Activated CD8-positive, alpha-beta memory T cell treated with anti-CD3 and anti-CD28 coated beads for 4 hours (primary cell): ENCODE measurements at regions not wholly inside any gene's neighbourhood (a gene's known extent, or its start where the extent isn't known, plus 50 kb on each side); places are given as distances from the start of the nearest gene placed in this dataset.

Experiments used
- DNase-seq, 2 donors: peaks; one replicate each; pipeline ENCODE4 v3.0.0-alpha.2; 2020; ENCODE audit warnings: low read depth in 2 of 2

- no peak for DNase-seq
Measured at GRCh38 chr1:38418195-38419030, 371.8 kb upstream of the POU3F1 start.

- DNase-seq = no peak
Measured at GRCh38 chr1:38403667-38404066, 357.1 kb upstream of the POU3F1 start.

DNA sequence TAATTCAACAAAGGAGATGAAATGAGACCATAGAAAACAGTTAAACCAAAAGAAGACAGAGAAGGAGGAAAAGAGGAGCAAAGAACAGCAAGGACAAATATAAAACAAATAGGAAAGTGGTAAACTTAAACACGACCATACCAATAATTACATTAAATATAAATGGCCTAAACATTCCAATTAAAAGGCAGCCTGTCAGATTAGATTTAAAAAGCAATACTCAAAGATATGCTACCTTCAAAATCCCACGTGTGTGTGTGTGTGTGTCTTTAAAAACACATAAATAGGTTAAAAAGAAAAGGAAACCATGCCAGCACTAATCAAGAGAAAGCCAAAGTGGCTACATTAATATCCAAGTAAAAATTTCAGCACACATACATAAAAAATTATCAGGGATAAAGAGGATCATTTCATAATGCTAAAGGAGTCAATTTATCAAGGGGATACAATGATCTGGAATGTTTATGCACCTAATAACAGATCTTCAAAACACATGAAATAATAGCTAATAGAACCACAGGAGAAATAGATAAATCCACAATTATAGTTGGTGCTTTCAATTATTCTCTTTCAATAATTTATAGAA is 355.7 kb upstream of the POU3F1 start:
- no peak for DNase-seq

DNA sequence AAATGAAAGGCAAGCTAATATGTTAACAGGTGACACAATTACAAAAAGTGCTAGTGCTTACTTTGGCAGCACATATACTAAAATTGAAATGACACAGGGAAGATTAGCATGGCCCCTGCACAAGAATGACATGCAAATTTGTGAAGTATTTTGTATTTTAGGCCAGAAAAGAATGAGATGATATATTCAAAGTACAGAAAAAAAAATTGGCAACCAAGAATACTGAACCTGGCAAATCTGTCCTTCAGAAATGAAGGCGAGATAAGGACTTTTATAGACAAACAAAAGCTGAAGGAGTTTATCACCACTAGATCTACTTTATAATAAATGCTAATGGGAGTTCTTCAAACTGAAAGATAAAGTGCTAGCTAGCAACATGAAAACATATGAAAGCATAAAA is 350.0 kb upstream of the POU3F1 start:
- DNase-seq = no peak

DNA sequence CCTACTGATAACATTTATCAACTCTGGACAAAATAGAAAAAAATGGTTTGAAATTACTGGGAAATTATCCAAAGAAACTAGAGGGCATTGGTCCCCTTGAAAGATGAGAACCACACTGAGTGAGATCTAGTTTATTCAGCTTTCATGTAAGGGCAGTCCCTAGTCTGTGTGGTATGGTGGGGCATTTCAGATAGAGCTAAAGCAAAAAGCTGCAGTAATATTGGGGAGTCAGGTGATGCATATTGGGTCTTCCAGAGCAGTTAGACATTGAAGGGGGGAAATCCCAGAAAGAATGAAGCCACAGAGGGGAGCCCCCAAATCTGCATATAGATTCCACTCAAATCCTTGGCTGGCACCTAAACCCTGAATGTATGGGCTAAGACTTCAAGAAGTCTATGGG is 347.7 kb upstream of the POU3F1 start:
- no peak for DNase-seq

DNA sequence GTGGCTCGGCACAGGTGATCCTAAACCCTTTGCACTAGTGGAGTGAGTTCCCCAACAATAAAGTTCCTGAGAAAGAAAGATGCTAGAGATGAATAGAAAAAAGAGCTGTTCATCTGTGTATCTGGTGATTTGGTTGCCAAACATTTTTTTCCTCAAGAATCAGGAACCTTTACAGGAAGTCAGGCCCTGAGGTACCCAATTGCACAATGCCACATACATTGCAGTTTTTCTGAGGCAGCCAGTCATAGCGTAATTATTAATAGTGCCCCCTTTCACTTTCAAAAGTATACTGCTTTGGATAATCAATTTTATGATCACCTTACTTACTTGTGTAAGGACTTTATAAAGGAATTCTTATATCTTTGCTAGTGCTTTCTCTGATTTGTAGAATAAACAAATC is 346.3 kb upstream of the POU3F1 start:
- DNase-seq = no peak

GRCh38 chr1:38381256-38381655 is 334.7 kb upstream of the POU3F1 start:
- no peak for DNase-seq

- no peak for DNase-seq
Measured at GRCh38 chr1:38376577-38376976, 330.0 kb upstream of the POU3F1 start.

DNA sequence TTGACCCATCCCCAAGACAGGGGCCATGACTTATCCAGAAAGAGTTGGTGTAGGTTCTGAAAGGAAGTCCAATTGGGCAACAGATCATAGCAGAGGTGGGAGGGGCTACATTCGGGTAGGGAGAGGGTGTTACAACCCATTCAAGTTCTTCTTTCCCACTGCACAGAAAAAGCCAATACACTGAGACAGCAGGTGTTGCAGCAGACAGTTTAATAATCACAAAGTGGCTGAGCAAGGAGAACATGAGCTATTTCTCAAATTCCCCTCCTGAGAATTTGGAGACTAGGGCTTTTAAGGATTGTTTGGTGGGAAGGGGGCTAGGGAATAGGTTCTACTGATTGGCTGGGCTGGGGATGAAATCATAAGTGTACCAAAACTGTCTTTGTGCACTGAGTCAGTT is 328.4 kb upstream of the POU3F1 start:
- no peak for DNase-seq

- no peak for DNase-seq
Measured at GRCh38 chr1:38371505-38371844, 324.9 kb upstream of the POU3F1 start.

GRCh38 chr1:38370716-38371504 is 324.3 kb upstream of the POU3F1 start:
- no peak for DNase-seq

- DNase-seq = no peak
Measured at GRCh38 chr1:38365242-38365641, 318.6 kb upstream of the POU3F1 start.

DNA sequence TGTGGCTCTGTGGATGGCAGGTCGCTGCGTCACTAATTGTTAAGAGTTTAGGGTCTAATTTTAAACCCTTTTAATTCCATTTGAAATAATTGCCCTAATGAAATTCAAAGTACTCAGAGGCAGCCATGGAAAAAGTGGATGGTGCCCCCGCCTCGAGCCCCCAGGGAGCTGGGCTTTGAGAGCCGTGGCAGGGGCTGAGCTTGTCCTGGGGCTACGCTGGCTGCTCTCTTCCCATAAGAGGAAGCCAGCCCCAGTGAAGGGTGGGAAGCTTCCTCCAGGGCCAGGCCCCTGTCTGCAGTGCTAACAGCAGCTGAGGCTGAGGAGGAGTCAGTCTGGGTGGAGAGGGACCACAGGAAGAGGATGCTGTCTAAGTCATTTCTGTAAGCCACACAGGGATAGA is 315.0 kb upstream of the POU3F1 start:
- DNase-seq = no peak

DNA sequence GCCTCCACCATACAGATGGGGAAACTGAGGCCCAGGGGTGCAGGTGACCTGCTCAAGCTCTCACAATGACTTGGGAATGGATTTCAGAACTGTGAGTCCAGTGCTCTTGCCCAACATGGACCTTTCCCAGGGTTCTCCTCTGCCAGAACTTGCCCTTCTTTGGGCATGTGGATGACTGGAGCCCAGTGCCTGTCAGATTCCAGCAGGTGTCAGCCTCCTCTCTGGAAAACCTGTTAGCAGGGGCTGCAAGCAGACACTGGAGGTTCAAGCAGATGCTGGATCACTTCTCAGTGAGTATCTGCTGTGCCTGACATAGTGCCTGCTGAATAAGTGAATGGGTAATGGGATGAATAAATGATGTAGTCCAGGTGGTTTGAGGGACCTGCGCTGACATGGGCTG is 314.2 kb upstream of the POU3F1 start:
- DNase-seq = no peak

GRCh38 chr1:38353956-38354355 is 307.4 kb upstream of the POU3F1 start:
- DNase-seq = no peak

GRCh38 chr1:38352869-38353268 is 306.3 kb upstream of the POU3F1 start:
- DNase-seq = no peak

DNA sequence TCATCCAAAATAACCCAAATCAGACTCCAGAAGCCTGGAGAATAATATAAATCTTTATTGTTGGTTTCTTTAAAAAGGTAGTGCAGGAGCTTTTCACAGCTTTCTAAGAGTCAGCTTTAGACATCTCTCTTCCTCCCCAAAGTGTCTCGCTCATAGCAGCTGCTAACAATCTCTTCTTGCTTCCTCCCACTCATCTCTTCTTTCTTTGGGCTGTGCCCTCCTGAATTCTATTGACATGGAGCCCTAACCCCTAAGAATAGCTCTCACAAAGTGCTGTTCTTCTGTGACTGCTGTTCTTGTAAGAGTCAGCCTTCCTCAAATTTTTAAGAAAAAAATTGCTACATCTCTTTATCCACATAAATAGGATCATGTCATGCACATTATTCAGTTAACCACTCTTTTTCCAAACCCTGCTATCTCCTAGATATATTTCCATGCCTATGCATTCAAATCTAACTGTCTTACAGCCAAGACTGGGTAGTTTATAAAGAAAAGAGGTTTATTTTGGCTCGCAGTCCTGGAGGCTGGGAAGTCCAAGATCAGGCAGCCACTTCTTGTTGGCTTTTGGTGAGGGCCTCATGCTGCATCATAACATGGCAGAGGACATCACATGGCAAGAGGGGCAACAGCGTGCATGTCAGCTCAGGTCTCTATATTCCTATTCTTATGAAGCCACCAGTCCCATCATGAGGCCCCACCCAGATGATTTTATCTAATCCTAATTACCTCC is 301.0 kb upstream of the POU3F1 start:
- no peak for DNase-seq

DNA sequence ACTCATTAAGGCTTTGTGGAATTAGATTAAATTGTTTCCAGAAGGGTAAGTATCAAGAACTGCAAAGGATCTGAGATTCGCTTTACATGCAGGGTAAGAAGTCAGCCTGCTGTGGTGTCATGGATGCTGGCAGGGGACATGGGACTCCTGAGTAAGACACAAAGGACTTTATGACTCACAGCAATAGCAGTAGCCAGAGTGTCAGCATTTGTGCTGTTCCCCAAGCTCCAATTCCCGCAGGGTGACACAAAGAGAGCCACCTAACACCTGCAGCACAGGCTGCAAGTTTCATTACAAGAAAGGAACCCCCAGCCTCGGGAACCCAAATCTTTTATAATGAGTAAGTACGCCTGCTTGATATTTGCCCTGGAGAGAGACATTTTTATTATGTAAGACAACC is 298.1 kb upstream of the POU3F1 start:
- no peak for DNase-seq

DNA sequence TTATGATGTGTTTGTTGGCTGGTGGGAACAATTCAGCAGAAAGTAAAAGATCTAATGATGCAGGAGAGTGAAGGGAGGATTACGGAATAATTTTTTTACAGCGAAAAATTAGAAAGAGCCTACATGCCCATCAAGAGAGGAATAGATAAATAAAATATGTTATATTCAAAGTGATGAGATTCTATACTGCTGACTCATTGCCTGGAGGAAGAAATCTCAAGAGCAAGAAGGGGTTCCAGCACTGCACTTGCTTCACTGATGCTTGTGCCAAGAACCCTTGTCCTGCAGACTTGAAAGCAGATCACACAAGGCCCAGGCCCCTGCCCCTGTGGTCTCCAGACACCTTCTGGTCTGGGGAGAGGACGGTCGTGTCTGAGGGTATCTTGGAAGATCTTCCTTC is 295.1 kb upstream of the POU3F1 start:
- no peak for DNase-seq

- DNase-seq = no peak
Measured at GRCh38 chr1:38340409-38340808, 293.8 kb upstream of the POU3F1 start.

DNA sequence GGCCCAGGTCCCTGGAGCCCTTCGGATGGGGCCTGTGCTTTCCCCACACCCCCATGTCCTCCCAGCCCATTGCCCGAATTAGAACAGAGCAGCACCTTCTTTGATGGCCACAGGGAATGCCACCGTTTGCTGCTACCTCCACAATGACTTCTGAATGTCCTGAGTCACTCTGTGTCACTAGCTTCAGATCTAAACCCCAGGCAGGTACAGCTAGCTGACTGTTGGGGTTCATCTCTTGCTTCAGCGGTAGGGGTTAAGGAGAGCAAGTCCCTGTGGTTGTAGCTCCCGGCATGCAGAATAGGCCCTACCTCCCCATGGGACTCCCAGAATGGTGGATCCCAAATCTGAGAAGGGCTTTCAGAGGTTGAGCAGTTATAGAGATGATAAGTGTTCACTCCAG is 291.1 kb upstream of the POU3F1 start:
- no peak for DNase-seq

GRCh38 chr1:38336961-38337360 is 290.4 kb upstream of the POU3F1 start:
- DNase-seq = no peak
